LoVo (cell line): ENCODE measurements at regions not wholly inside any gene's neighbourhood (a gene's known extent, or its start where the extent isn't known, plus 50 kb on each side); places are given as distances from the start of the nearest gene placed in this dataset.
"Not testable (repeated sequence)": the region's sequence is repeated elsewhere in the genome, so short reads cannot be mapped to it uniquely, and the experiment has no call there.

Experiments
- DNase-seq: peaks from one replicate; pipeline ENCODE4 v3.0.0-alpha.2; 2016; ENCODE audit warnings: low spot score

DNA sequence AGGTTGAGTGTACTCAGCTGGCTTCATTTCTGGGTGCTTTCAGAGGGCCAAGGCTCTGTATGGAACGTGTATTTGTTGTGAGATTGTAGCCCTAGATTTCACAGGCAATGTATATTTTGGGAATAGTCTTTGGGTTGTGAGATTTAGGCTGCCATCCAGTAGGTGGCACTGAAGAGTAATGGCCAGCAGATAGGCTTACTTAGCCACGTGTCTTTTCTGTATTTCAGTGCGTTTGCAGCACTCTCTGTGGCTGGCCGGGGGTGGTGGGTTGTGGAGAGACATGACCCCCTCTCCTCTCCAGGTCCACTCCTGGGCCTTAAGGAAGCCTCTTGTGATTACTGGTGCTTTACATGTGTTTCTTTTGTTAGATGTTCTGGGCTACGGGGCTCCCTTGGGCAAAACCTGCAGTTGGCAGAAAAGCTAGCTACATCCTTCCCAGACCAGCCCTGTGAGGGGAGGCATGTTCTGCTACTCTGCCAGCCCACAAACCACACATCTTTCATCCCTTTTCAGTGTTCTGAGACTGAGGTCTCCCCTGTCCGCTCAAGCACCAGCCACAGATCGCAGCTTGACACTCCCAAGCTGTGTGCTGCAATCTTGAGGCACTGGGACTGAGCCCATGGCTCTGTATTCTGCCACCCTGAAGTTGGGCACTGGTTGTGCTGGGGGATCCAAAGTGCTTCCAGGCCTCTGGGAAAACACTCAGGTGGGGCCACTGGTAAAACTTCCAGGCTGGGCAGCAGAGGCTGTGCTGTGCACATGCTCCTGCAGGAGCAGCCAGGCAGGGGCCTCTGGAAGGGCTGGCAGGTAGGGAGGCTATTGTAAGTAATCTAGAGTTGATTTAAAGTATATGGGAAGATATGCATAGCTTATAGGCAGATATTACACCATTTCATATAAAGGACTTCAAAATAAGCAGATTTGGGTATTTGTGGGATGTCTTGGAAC lies 1096.8 kb upstream of the PCDH20 start:
- peak; percentile 21 for DNase-seq

DNA sequence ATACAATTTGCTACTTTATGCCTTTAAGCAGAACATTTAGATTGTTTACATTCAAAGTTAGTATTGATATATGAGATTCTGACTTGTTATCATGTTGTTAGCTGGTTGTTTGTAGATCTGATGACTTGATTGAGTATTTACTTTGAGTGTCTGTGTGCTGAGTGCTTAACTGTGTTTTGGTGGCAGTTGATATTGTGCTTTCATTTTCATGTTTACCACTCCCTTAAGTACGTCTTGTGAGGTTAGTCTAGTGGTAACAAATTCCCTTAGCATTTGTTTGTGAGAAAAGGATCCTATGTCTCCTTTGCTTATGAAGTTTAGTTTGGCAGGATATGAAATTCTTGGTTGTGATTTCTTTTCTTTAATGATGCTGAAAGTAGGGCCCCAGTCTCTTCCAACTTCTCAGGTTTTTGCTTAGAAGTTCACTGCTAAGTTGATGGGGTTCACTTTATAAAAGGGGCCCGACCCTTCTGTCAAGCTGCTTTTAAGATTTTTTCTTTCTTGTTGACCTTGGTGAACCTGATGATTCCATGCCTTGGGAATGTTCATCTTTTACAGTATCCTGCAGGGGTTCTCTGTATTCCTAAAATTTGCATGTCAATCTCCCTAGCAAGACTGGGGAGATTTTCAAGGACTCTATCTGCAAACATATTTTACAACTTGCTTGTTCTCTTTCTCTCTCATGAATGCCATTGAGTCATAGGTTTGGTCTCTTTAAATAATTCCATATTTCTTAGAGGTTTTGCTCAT lies 1095.4 kb upstream of the PCDH20 start:
- DNase-seq = no peak

DNA sequence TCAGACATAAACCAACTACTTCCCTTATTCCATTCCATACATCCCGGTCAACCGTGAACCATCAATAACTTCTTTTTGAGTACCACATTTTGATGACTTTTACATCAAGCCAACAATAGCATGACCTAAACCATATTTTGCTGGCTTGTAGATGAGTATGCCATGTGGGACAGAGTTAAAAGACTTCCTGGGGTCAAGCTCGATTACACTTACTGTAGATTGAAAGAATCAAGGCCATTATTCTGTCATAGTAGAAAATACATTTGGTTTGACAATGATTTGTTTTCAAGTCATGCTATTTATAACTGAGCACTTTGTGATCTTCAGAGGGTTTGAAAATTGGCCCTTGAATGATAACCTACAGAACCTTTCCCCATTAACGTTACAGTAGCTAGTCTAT lies 1086.9 kb upstream of the PCDH20 start:
- no peak for DNase-seq

DNA sequence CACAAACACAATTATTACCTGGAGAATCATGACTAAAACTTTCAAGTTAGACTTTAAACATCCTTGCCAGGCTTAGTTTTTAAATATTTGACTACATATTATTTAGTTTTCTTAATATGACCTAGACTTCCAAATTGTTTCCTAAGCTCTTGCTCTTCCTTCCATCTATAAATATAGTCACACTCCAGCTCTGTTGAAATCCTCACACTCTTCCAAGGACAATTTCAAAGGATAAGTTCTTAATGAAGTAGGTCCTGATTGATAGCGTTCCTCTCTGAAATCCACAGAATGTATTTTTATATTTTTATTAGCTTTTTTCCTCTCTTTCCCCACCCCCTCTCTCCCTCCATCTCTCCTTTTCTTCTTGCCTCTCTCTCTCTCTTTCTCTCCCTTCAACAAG lies 1074.1 kb upstream of the PCDH20 start:
- no peak for DNase-seq

- no peak for DNase-seq
These were observed 1068.1 kb upstream of the PCDH20 start for GRCh38 chr13:62483774-62484173.

DNA sequence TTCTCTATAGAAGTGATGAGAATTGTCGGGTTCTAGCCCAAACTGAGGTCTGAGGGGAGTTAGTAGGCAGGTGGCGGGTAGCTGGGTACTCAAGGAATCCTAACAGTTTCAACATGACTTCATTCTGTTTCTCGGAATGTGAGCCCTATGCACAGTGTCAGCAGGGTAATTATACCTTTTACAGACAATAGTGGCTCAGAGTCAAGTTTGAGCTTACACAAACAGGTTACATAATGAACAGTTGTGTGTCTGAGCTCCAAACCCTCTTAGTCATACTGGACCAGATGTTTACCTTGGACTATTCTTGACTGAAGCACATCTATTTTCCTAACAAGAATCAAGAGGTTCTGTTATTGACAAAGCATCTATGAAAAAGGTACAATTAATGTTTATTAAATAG lies 1066.7 kb upstream of the PCDH20 start:
- DNase-seq = no peak

- no peak for DNase-seq
These were observed 1058.2 kb upstream of the PCDH20 start for GRCh38 chr13:62473944-62474237.

GRCh38 chr13:62473190-62473943 lies 1057.7 kb upstream of the PCDH20 start:
- no peak for DNase-seq

- no peak for DNase-seq
These were observed 1038.1 kb upstream of the PCDH20 start for GRCh38 chr13:62453761-62454160.

DNA sequence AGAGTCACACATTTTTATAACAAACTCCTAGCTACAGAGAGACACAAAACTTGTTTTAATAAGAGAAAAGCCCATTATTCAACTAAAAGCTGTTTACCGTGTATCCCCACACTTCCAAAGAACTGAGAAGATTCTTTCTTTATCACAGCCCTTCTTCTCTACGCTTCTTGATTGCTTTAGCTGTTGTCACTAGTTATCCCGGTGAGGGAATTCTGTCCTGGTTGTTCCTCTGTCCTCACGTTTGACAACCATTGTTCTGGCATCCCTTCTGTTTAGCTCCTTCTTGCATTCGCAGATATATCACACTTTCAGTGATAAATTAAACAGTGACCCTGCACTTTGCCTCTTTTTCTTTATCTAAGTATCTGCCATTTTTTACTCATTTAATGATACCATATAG lies 1035.1 kb upstream of the PCDH20 start:
- no peak for DNase-seq

GRCh38 chr13:62447771-62448382 lies 1032.2 kb upstream of the PCDH20 start:
- DNase-seq = not testable (repeated sequence)

- DNase-seq = no peak
These were observed 1029.2 kb upstream of the PCDH20 start for GRCh38 chr13:62444805-62445204.

DNA sequence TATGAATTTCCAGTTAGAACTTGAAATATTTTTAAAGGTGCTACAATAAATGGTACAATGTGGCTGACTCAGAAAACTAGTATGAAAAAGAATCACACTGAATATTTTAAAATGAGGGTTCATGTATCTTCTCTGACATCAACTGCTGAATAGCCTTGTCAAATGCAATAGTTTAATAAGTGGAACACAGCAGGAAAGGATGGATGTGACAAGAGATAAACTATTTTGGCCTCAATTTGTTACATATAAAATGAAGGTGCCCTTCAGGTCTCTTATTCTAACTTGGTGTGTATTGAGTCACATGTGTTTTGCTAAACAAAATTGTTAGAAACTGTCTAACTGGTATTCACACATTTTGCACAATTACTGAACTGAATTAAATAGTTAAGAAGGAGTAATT lies 1018.4 kb upstream of the PCDH20 start:
- DNase-seq = no peak

DNA sequence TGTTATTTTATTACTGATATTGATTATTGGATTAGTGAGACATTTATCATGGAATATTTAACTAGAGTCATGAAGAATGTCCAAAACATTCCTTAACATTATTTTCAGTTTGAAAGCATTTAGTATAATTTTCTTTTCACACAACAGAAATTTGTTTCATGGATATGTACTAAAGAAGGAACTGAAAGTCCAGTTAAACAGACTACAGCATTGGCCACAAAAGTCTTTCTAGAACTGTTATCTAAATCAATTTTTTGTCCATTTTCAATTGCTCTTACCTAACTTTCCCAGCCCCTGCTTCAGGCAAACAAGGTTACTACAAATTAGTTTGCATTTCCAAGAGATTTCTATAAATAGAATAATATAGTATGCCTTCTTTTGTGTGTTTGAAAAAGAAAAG lies 1018.0 kb upstream of the PCDH20 start:
- no peak for DNase-seq

GRCh38 chr13:62432906-62433305 lies 1017.3 kb upstream of the PCDH20 start:
- DNase-seq = no peak

- DNase-seq = no peak
These were observed 1016.6 kb upstream of the PCDH20 start for GRCh38 chr13:62432295-62432694.

DNA sequence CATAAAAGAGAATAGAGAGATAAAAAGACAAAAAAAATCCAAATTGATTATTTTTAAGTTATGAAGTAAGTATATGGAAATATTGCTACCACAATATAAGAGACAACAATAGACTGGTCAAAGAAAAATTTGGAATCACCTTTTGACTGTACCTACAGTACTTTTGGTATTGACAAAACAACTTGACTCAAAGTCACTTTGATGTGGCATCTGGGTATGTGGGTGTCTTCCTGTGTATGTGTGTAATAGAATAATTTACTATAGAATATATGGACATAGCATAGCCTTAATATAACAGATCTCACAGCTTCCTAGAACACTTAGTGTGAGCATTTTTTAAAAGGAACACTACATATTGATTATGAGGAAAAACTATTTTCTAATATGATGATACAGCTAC lies 1016.2 kb upstream of the PCDH20 start:
- DNase-seq = no peak

- DNase-seq = no peak
These were observed 1003.2 kb upstream of the PCDH20 start for GRCh38 chr13:62418872-62419271.

DNA sequence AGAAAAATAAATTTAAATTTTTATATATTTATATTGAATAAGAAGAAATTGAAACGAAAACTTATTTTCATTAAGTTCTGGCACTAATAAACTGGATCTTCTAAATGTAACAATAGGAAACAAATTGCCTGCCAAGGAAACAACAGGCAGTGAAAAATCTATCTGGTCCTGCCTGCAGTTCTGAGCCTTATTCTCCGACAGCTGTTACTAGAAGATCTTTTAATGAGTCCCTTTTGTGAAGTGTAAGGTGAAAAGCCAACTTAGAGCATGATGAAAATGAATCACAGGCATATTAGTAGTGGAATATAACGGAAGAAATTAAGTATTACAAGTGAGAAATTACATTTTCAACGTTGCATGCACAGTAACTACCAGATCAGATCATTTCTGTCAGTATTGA lies 1002.7 kb upstream of the PCDH20 start:
- DNase-seq = no peak

DNA sequence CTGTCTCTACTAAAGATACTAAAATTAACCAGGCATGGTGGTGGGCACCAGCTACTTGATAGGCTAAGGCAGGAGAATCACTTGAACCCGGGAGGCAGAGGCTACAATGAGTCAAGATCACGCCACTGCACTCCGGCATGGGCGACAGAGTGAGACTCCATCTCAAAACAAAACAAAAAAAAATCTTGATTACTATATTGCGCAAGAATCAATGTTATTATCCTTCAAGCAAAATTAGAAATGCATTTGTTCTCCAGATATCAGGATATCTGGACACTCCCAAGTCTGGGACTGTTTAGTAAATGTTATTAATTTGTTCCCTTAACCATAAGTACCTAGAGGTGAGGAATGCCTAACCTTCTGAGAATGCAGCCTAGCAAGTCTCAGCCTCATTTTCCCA lies 992.2 kb upstream of the PCDH20 start:
- no peak for DNase-seq

- DNase-seq = no peak
These were observed 972.9 kb upstream of the PCDH20 start for GRCh38 chr13:62388515-62388914.

DNA sequence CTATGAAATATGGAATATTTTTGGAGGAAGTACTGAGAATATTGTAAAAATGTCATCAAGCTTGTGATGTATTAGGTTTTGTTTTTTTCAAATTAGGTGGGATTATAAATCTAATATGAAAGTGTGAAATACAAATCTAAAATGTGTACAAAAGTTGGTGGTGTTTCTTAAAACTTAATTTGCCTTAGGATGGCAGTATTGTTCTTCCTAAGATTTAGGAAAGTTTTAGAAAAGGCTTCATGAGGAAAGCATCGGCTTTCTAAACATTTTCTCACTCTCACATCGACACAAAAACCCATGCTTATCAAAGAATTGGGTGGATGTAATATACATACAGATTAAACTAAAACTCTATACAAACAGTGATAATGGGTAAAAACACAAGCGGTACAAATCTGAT lies 972.0 kb upstream of the PCDH20 start:
- no peak for DNase-seq
